Body of pancreas (tissue), 4 donors: ENCODE measurements at regions not wholly inside any gene's neighbourhood (a gene's known extent, or its start where the extent isn't known, plus 50 kb on each side); places are given as distances from the start of the nearest gene placed in this dataset.

Experiments
- POLR2A ChIP-seq, 3 donors: fragments of 450-650 bp; IDR thresholded peaks; one replicate each; pipeline ENCODE4 v1.6.1; 2016; ENCODE audit warnings: antibody characterized with exemption in 3 of 3, mild to moderate bottlenecking in 2 of 3
- TF ChIP-seq, protein P1 (sequence below), 7 experiments: fragments of 450-650 bp in 4 of 7; fragments of 200-600 bp in 3 of 7; sonication (generic) in 3 of 7; IDR thresholded peaks; one replicate each; pipeline ENCODE4 v1.5.1; 2016 to 2019; ENCODE audit warnings: antibody characterized with exemption in 7 of 7

GRCh38 chr12:91882910-91883309 is 262.7 kb downstream of the BTG1 start:
- TF ChIP-seq, protein P1, sequence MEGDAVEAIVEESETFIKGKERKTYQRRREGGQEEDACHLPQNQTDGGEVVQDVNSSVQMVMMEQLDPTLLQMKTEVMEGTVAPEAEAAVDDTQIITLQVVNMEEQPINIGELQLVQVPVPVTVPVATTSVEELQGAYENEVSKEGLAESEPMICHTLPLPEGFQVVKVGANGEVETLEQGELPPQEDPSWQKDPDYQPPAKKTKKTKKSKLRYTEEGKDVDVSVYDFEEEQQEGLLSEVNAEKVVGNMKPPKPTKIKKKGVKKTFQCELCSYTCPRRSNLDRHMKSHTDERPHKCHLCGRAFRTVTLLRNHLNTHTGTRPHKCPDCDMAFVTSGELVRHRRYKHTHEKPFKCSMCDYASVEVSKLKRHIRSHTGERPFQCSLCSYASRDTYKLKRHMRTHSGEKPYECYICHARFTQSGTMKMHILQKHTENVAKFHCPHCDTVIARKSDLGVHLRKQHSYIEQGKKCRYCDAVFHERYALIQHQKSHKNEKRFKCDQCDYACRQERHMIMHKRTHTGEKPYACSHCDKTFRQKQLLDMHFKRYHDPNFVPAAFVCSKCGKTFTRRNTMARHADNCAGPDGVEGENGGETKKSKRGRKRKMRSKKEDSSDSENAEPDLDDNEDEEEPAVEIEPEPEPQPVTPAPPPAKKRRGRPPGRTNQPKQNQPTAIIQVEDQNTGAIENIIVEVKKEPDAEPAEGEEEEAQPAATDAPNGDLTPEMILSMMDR (IDR thresholded peaks at IDR 0.05), result no peak
- no peak for TF ChIP-seq POLR2A (IDR thresholded peaks at IDR 0.05)
